GM21528 (cell line): ENCODE measurements at regions not wholly inside any gene's neighbourhood (a gene's known extent, or its start where the extent isn't known, plus 50 kb on each side); places are given as distances from the start of the nearest gene placed in this dataset.

Experiments used
- ATAC-seq: cut with Tn5 transposase; IDR thresholded peaks from one replicate; pipeline ENCODE4 v1.9.1; 2021; ENCODE audit warnings: mild to moderate bottlenecking, moderate library complexity; ENCODE audit not compliant: unreplicated experiment, low FRiP score

- ATAC-seq: no peak
These were observed 323.6 kb downstream of the DRD1 start for GRCh38 chr5:175120412-175120811.

GRCh38 chr5:175118700-175119309, 325.2 kb downstream of the DRD1 start:
- ATAC-seq: no peak

GRCh38 chr5:175116466-175117048, 327.4 kb downstream of the DRD1 start:
- ATAC-seq: no peak

GRCh38 chr5:175115831-175116230, 328.2 kb downstream of the DRD1 start:
- ATAC-seq: no peak

GRCh38 chr5:175113947-175114346, 330.0 kb downstream of the DRD1 start:
- ATAC-seq: no peak

- ATAC-seq: no peak
These were observed 334.8 kb downstream of the DRD1 start for GRCh38 chr5:175109058-175109755.

GRCh38 chr5:175107865-175108264, 336.1 kb downstream of the DRD1 start:
- no peak for ATAC-seq

GRCh38 chr5:175107028-175107588, 336.9 kb downstream of the DRD1 start:
- no peak for ATAC-seq

GRCh38 chr5:175104677-175105076, 339.3 kb downstream of the DRD1 start:
- ATAC-seq: no peak

GRCh38 chr5:175103746-175104145, 340.2 kb downstream of the DRD1 start:
- no peak for ATAC-seq

- ATAC-seq: no peak
These were observed 341.3 kb downstream of the DRD1 start for GRCh38 chr5:175102717-175103116.

- ATAC-seq: no peak
These were observed 345.7 kb downstream of the DRD1 start for GRCh38 chr5:175098301-175098700.

GRCh38 chr5:175096469-175097165, 347.4 kb downstream of the DRD1 start:
- no peak for ATAC-seq

- no peak for ATAC-seq
These were observed 349.5 kb downstream of the DRD1 start for GRCh38 chr5:175094461-175094860.

GRCh38 chr5:175092691-175093090, 351.3 kb downstream of the DRD1 start:
- no peak for ATAC-seq

- no peak for ATAC-seq
These were observed 355.0 kb downstream of the DRD1 start for GRCh38 chr5:175088963-175089362.

GRCh38 chr5:175082866-175083590, 358.6 kb downstream of the MSX2 start:
- no peak for ATAC-seq

- no peak for ATAC-seq
These were observed 358.0 kb downstream of the MSX2 start for GRCh38 chr5:175082346-175082745.

GRCh38 chr5:175079707-175080106, 355.3 kb downstream of the MSX2 start:
- ATAC-seq: no peak

GRCh38 chr5:175070283-175070682, 345.9 kb downstream of the MSX2 start:
- no peak for ATAC-seq
